ENCODE measurements at regions not wholly inside any gene's neighbourhood (a gene's known extent, or its start where the extent isn't known, plus 50 kb on each side); places are given as distances from the start of the nearest gene placed in this dataset.

DNA sequence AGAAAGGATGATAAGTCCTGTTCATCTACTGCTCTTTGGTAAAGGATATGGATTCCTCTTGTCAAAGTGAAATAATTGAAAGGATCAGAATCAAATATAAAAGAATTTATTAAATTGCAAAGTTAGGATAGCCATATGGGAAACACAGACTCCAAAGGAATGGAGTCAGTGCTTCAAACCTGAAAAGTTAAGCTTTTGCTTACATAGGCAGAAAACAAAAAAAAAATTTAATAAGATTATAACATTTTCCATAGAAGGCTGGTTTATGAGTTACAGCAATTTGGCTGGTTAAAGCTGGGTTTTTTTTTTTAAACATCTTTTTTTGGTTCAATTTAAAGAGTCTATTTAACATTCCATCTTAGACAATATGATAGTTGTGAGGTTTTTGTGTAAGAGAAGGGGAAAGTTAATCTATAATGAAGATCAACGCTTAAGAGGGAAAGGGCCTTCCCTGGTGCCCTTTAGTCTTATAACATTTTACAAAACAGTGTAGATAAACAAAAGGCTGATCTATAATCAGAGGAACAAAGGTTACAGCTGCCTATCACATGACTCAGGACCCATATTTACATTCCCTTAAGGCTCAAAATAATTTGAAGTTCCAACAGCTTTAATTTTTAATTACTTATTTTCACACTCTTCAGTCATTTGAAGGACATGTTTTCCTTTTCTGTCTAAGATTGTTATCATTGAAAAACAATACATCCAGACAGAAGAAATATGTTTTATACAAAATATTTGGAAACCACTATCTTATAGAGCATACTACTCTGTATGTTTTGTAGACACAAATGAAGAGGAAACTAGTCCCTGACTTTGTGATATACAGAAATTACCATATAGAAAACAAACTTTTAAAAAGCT, 234.3 kb upstream of the MBL2 start:
- Histone ChIP-seq H3K79me2 (ENCODE audit: control insufficient read depth, insufficient read depth, low read length) (no peaks in the 10 kb centered on the region), H3K4me1 (ENCODE audit: control insufficient read depth, extremely low read depth, insufficient read depth, low read length) (no peaks in the 10 kb centered on the region), H3K9me1 (ENCODE audit: control insufficient read depth, extremely low read depth, insufficient read depth, low read length) (no peaks in the 10 kb centered on the region), H3K4me2 (ENCODE audit: control insufficient read depth, extremely low read depth, insufficient read depth, low read depth, low read length) (no peak overlapping the region), H3K27ac (ENCODE audit: control insufficient read depth, insufficient read depth, low read length) (no peak overlapping the region), H3K9me3 (ENCODE audit: control insufficient read depth, low read depth, low read length) (no peaks in the 10 kb centered on the region), H2AFZ (ENCODE audit: control insufficient read depth, low read length) (no peak overlapping the region), H3K9ac (ENCODE audit: control insufficient read depth, extremely low read depth, insufficient read depth, low read length) (no peak overlapping the region), H3K4me3 (ENCODE audit: control insufficient read depth in 2 of 3, extremely low read depth in 1 of 3, insufficient read depth in 2 of 3, low read depth in 1 of 3, low read length in 3 of 3) (no peak overlapping the region), H4K20me1 (ENCODE audit: control insufficient read depth, extremely low read depth, insufficient read depth, low read length) (no peaks in the 10 kb centered on the region), H3K36me3 (ENCODE audit: control insufficient read depth in 2 of 2, extremely low read depth in 1 of 2, insufficient read depth in 2 of 2, low read length in 2 of 2) (no peaks in the 10 kb centered on the region), H3K27me3 (ENCODE audit: control insufficient read depth, extremely low read depth, insufficient read depth, low read length) (no peaks in the 10 kb centered on the region)
- dilution Hi-C loops (cut with MboI; ENCODE audit: extremely low pct_ligation_motif_present, low sequenced_read_pairs), result no loop called here
- TF ChIP-seq EZH2 (IDR thresholded peaks at IDR 0.05; ENCODE audit: low read length), result no peak
- TF ChIP-seq, protein P1, sequence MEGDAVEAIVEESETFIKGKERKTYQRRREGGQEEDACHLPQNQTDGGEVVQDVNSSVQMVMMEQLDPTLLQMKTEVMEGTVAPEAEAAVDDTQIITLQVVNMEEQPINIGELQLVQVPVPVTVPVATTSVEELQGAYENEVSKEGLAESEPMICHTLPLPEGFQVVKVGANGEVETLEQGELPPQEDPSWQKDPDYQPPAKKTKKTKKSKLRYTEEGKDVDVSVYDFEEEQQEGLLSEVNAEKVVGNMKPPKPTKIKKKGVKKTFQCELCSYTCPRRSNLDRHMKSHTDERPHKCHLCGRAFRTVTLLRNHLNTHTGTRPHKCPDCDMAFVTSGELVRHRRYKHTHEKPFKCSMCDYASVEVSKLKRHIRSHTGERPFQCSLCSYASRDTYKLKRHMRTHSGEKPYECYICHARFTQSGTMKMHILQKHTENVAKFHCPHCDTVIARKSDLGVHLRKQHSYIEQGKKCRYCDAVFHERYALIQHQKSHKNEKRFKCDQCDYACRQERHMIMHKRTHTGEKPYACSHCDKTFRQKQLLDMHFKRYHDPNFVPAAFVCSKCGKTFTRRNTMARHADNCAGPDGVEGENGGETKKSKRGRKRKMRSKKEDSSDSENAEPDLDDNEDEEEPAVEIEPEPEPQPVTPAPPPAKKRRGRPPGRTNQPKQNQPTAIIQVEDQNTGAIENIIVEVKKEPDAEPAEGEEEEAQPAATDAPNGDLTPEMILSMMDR (optimal IDR thresholded peaks at IDR 0.05 in 1 of 3, IDR thresholded peaks at IDR 0.05 in 1 of 3, conservative IDR thresholded peaks at IDR 0.05 in 1 of 3; ENCODE audit: extremely low read depth in 1 of 3, insufficient read depth in 2 of 3, low read length in 3 of 3), result no peak
- DNase-seq (ENCODE audit: low read depth, low spot score), result no peak
- FAIRE-seq, result no peak

DNA sequence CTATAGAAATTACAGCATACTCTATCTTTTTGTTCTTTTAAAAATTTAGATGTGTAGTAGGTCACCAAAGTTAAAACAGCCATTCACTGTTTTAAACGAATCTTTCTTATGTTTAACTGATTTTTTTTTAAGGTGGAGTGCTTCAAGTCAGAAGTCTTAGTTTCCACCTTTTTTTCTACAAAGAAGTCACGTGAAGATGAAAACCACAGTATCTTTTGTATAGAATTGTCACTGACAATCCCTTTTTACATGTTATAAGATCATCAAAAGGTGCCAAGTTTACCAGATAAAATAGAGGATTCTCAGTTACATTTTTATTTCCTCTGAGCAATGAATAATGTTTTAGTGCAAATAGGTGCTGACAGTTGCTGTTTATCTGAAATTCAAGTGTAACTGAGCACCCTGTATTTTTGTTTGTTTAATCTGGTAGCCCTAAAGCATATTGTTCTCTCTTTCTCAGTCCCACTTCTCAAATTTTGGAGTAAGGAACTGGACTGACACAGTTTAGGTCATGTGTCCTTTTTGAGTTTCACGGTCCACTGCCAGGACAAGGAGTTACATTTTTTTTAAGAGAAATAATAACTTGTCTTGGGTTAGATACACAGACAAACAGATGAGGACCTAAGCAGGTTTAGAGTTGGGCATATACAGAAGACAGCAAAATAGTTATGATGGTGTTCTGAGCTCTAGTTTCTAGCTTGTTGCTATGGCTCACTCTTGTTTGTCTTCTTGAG, 233.2 kb upstream of the MBL2 start:
- no peak overlapping the region for H3K9ac ChIP-seq (ENCODE audit: control insufficient read depth, extremely low read depth, insufficient read depth, low read length)
- TF ChIP-seq, protein P1 (optimal IDR thresholded peaks at IDR 0.05 in 1 of 3, IDR thresholded peaks at IDR 0.05 in 1 of 3, conservative IDR thresholded peaks at IDR 0.05 in 1 of 3; ENCODE audit: extremely low read depth in 1 of 3, insufficient read depth in 2 of 3, low read length in 3 of 3), result no peak
- TF ChIP-seq EZH2 (IDR thresholded peaks at IDR 0.05; ENCODE audit: low read length), result no peak
- H3K79me2 ChIP-seq (ENCODE audit: control insufficient read depth, insufficient read depth, low read length), result no peaks in the 10 kb centered on the region
- H2AFZ ChIP-seq (ENCODE audit: control insufficient read depth, low read length), result no peak overlapping the region
- FAIRE-seq, result no peak
- dilution Hi-C loops (cut with MboI; ENCODE audit: extremely low pct_ligation_motif_present, low sequenced_read_pairs), result no loop called here
- H3K36me3 ChIP-seq (ENCODE audit: control insufficient read depth in 2 of 2, extremely low read depth in 1 of 2, insufficient read depth in 2 of 2, low read length in 2 of 2), result no peaks in the 10 kb centered on the region
- H4K20me1 ChIP-seq (ENCODE audit: control insufficient read depth, extremely low read depth, insufficient read depth, low read length), result no peaks in the 10 kb centered on the region
- no peaks in the 10 kb centered on the region for H3K9me3 ChIP-seq (ENCODE audit: control insufficient read depth, low read depth, low read length)
- H3K27me3 ChIP-seq (ENCODE audit: control insufficient read depth, extremely low read depth, insufficient read depth, low read length), result no peaks in the 10 kb centered on the region
- H3K4me1 ChIP-seq (ENCODE audit: control insufficient read depth, extremely low read depth, insufficient read depth, low read length), result no peaks in the 10 kb centered on the region
- no peak overlapping the region for H3K4me3 ChIP-seq (ENCODE audit: control insufficient read depth in 2 of 3, extremely low read depth in 1 of 3, insufficient read depth in 2 of 3, low read depth in 1 of 3, low read length in 3 of 3)
- H3K9me1 ChIP-seq (ENCODE audit: control insufficient read depth, extremely low read depth, insufficient read depth, low read length), result no peaks in the 10 kb centered on the region
- no peak for DNase-seq (ENCODE audit: low read depth, low spot score)
- H3K27ac ChIP-seq (ENCODE audit: control insufficient read depth, insufficient read depth, low read length), result no peak overlapping the region
- H3K4me2 ChIP-seq (ENCODE audit: control insufficient read depth, extremely low read depth, insufficient read depth, low read depth, low read length), result no peak overlapping the region
